ENCODE measurements at regions not wholly inside any gene's neighbourhood (a gene's known extent, or its start where the extent isn't known, plus 50 kb on each side); places are given as distances from the start of the nearest gene placed in this dataset.

- TF ChIP-seq, protein P1, sequence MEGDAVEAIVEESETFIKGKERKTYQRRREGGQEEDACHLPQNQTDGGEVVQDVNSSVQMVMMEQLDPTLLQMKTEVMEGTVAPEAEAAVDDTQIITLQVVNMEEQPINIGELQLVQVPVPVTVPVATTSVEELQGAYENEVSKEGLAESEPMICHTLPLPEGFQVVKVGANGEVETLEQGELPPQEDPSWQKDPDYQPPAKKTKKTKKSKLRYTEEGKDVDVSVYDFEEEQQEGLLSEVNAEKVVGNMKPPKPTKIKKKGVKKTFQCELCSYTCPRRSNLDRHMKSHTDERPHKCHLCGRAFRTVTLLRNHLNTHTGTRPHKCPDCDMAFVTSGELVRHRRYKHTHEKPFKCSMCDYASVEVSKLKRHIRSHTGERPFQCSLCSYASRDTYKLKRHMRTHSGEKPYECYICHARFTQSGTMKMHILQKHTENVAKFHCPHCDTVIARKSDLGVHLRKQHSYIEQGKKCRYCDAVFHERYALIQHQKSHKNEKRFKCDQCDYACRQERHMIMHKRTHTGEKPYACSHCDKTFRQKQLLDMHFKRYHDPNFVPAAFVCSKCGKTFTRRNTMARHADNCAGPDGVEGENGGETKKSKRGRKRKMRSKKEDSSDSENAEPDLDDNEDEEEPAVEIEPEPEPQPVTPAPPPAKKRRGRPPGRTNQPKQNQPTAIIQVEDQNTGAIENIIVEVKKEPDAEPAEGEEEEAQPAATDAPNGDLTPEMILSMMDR (conservative IDR thresholded peaks at IDR 0.05), result no peak
- H3K27me3 Mint-ChIP-seq, result no peaks in the 10 kb centered on the region
- H3K4me3 Mint-ChIP-seq, result no peak overlapping the region
- H3K27ac Mint-ChIP-seq, result no peak overlapping the region
- no peaks in the 10 kb centered on the region for H3K4me1 Mint-ChIP-seq (ENCODE audit: unreplicated experiment)
- H3K9me3 Mint-ChIP-seq, result no peaks in the 10 kb centered on the region
- DNase-seq (ENCODE audit: extremely low spot score, unreplicated experiment), result no peak
- no peaks in the 10 kb centered on the region for H3K36me3 Mint-ChIP-seq
These were observed 511.2 kb upstream of the LRRC4C start for GRCh38 chr11:41970681-41971080.

- no peak overlapping the region for H3K4me3 Mint-ChIP-seq
- no peaks in the 10 kb centered on the region for H3K4me1 Mint-ChIP-seq (ENCODE audit: unreplicated experiment)
- TF ChIP-seq, protein P1 (conservative IDR thresholded peaks at IDR 0.05), result no peak
- no peak for DNase-seq (ENCODE audit: extremely low spot score, unreplicated experiment)
- H3K9me3 Mint-ChIP-seq, result no peaks in the 10 kb centered on the region
- H3K27ac Mint-ChIP-seq, result no peak overlapping the region
- no peaks in the 10 kb centered on the region for H3K27me3 Mint-ChIP-seq
- no peaks in the 10 kb centered on the region for H3K36me3 Mint-ChIP-seq
These were observed 512.1 kb upstream of the LRRC4C start for GRCh38 chr11:41971592-41971991.

DNA sequence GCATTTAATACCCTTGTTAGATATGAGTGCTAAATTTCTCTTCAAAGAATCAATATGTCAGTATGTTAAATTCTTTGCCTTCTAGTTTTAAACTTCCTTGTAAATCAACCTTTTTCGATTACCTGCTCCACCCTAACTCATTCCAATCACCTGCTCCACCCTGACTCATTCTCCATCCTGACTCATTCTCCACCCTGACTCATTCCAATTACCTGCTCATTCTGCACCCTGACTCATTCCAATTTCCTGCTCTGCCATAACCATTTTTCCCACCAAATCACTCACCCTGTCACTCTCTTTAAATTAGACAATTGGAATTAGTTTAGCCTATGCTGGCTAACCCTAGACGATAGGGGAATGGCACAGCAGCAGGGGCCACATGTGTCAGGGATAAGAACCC, 519.5 kb upstream of the LRRC4C start:
- H3K4me1 Mint-ChIP-seq (ENCODE audit: unreplicated experiment), result no peaks in the 10 kb centered on the region
- H3K27me3 Mint-ChIP-seq, result no peaks in the 10 kb centered on the region
- TF ChIP-seq, protein P1 (conservative IDR thresholded peaks at IDR 0.05), result no peak
- peaks cover 5% of the 10 kb centered on the region for H3K9me3 Mint-ChIP-seq
- DNase-seq (ENCODE audit: extremely low spot score, unreplicated experiment), result no peak
- no peak overlapping the region for H3K4me3 Mint-ChIP-seq
- no peaks in the 10 kb centered on the region for H3K36me3 Mint-ChIP-seq
- peak overlapping the region; percentile 7 for H3K27ac Mint-ChIP-seq

- peaks cover 5% of the 10 kb centered on the region for H3K9me3 Mint-ChIP-seq
- H3K4me1 Mint-ChIP-seq (ENCODE audit: unreplicated experiment), result no peaks in the 10 kb centered on the region
- no peaks in the 10 kb centered on the region for H3K36me3 Mint-ChIP-seq
- H3K27me3 Mint-ChIP-seq, result no peaks in the 10 kb centered on the region
- TF ChIP-seq, protein P1 (conservative IDR thresholded peaks at IDR 0.05), result no peak
- H3K4me3 Mint-ChIP-seq, result no peak overlapping the region
- H3K27ac Mint-ChIP-seq, result no peak overlapping the region
- no peak for DNase-seq (ENCODE audit: extremely low spot score, unreplicated experiment)
These were observed 521.3 kb upstream of the LRRC4C start for GRCh38 chr11:41980741-41981140.

DNA sequence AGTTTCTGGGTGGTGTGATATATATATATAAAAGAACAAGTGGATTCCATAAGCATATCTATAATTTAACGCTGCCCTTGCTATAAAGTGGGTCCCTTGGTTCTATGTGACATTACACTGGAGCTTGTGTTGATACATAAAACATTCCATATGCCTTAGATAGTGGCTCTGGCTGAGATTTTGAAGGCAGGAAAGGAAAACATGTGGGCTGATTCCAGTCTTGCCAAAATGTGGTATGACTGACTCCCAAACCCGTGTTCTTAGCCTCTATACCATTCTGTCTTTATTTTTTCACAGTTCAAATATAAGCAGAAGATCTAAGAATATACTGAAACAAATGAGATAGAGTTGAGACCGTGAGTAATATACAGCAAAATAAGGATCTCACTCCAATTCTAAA, 522.8 kb upstream of the LRRC4C start:
- Mint-ChIP-seq H3K36me3 (no peaks in the 10 kb centered on the region), H3K27me3 (no peaks in the 10 kb centered on the region), H3K4me3 (no peak overlapping the region), H3K4me1 (ENCODE audit: unreplicated experiment) (no peaks in the 10 kb centered on the region), H3K27ac (no peak overlapping the region), H3K9me3 (peaks cover 5% of the 10 kb centered on the region)
- no peak for DNase-seq (ENCODE audit: extremely low spot score, unreplicated experiment)
- TF ChIP-seq, protein P1 (conservative IDR thresholded peaks at IDR 0.05), result no peak

DNA sequence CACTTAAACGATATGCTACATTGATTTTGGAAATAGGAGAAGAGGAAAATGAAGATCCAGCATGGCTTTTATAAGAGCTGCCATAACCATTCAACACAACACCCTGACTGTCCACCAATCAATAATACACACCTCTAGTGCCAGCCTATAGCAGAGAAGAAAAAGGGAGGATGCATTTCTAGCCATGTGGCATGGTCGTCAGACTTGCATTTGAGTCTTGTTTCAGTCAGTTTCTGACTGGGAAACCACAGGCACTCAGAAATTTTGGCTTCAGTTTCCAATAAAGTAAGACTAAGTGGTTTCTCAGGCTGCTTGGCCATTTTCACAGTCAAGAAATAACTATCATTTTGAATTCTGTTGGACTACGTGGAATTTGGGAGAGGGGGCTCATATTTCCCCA, 523.5 kb upstream of the LRRC4C start:
- H3K36me3 Mint-ChIP-seq, result no peaks in the 10 kb centered on the region
- no peaks in the 10 kb centered on the region for H3K27me3 Mint-ChIP-seq
- DNase-seq (ENCODE audit: extremely low spot score, unreplicated experiment), result no peak
- TF ChIP-seq, protein P1 (conservative IDR thresholded peaks at IDR 0.05), result no peak
- no peak overlapping the region for H3K4me3 Mint-ChIP-seq
- H3K4me1 Mint-ChIP-seq (ENCODE audit: unreplicated experiment), result no peaks in the 10 kb centered on the region
- H3K9me3 Mint-ChIP-seq, result peaks cover 5% of the 10 kb centered on the region
- no peak overlapping the region for H3K27ac Mint-ChIP-seq
